HCT116 (cell line): ENCODE measurements at regions not wholly inside any gene's neighbourhood (a gene's known extent, or its start where the extent isn't known, plus 50 kb on each side); places are given as distances from the start of the nearest gene placed in this dataset.

Source experiments
- ATAC-seq: fragments of 200-7000 bp; cut with Tn5 transposase; 2 replicates; pipeline ENCODE4 v1.9.1; 2020; ENCODE audit warnings: mild to moderate bottlenecking, moderate library complexity
- BruUV-seq: library from RNA; stranded (reverse); fragments of 400-500 nt; replicated peaks from 2 replicates; lab custom pipeline; 2021; lab: Mats Ljungman, UMichigan
- CTCF ChIA-PET: fragments of 300-600 bp; sonication (Branson Sonifier 250); formaldehyde crosslinking; loops from one replicate; lab custom pipeline; 2021; ENCODE audit warnings: antibody characterized with exemption; lab: Charles Lee
- POLR2A ChIA-PET: fragments of 300-600, 350-600 bp; sonication (Branson Sonifier 250); formaldehyde crosslinking; loops from one replicate; lab custom pipeline; 2021; ENCODE audit warnings: antibody characterized with exemption; lab: Charles Lee
- RAD21 ChIA-PET, 2 experiments: fragments of 300-600 bp; sonication (Branson Sonifier 250); formaldehyde crosslinking; loops; one replicate each; lab custom pipeline; 2023; ENCODE audit warnings: low total read pairs in 2 of 2; ENCODE audit not compliant: uncharacterized antibody in 2 of 2, unreplicated experiment in 2 of 2, low non-redundant PET in 1 of 2; lab: Charles Lee
- DNase-seq: peaks from one replicate; pipeline ENCODE4 v3.0.0-alpha.2; 2010; ENCODE audit warnings: low read depth, low spot score
- H2AFZ ChIP-seq: fragments of 200-600 bp; shearing (Covaris generic), sonication (generic); 2 replicates; pipeline ENCODE4 v1.6.1; 2017; ENCODE audit warnings: low read depth, mixed run types, mixed read lengths, antibody characterized with exemption, low read length; ENCODE audit not compliant: poor library complexity, severe bottlenecking
- H3K27ac ChIP-seq: 2 replicates; pipeline ENCODE4 v1.5.1; 2012; ENCODE audit warnings: low read depth, low read length
- H3K27me3 ChIP-seq: fragments of 200-600 bp; sonication (generic); 2 replicates; pipeline ENCODE4 v1.6.1; 2016; ENCODE audit warnings: mixed run types, low read length, mixed read lengths; ENCODE audit not compliant: insufficient read depth
- H3K36me3 ChIP-seq, 2 experiments: fragments of 200-500 bp in 1 of 2; fragments of 200-600 bp in 1 of 2; sonication (Bioruptor generic) in 1 of 2; sonication (generic) in 1 of 2; 2 replicates each; pipeline versions ENCODE4 v1.5.1 to v1.6.1; 2014 to 2016; ENCODE audit warnings: low read length in 2 of 2, inconsistent platforms in 1 of 2, mixed read lengths in 1 of 2, mixed run types in 1 of 2; ENCODE audit not compliant: insufficient read depth in 2 of 2, control insufficient read depth in 1 of 2
- H3K4me1 ChIP-seq, 2 experiments: fragments of 200-600 bp in 1 of 2; sonication (generic) in 1 of 2; 2 replicates each; pipeline versions ENCODE4 v1.5.1 to v1.6.1; 2012 to 2017; ENCODE audit warnings: low read length in 2 of 2, inconsistent platforms in 1 of 2, mild to moderate bottlenecking in 1 of 2, mixed read lengths in 1 of 2, mixed run types in 1 of 2, moderate library complexity in 1 of 2; ENCODE audit not compliant: insufficient read depth in 2 of 2, control insufficient read depth in 1 of 2
- H3K4me2 ChIP-seq: fragments of 200-600 bp; sonication (generic); 2 replicates; pipeline ENCODE4 v1.6.1; 2017; ENCODE audit warnings: mixed run types, low read length, mixed read lengths
- H3K4me3 ChIP-seq, 2 experiments: fragments of 200-600 bp in 1 of 2; sonication (generic) in 1 of 2; replicated peaks in 1 of 2; 2 replicates each; pipeline ENCODE4 v1.5.1; 2011 to 2016; ENCODE audit warnings: low read length in 2 of 2, control low read depth in 1 of 2, low read depth in 1 of 2, mild to moderate bottlenecking in 1 of 2, mixed read lengths in 1 of 2, mixed run types in 1 of 2
- H3K79me2 ChIP-seq: fragments of 200-600 bp; sonication (generic); 2 replicates; pipeline ENCODE4 v1.6.1; 2017; ENCODE audit warnings: mild to moderate bottlenecking, mixed run types, low read length, moderate library complexity, mixed read lengths; ENCODE audit not compliant: insufficient read depth
- H3K9ac ChIP-seq: fragments of 200-600 bp; sonication (generic); 2 replicates; pipeline ENCODE4 v1.6.1; 2016; ENCODE audit warnings: low read length, mixed read lengths
- H3K9me2 ChIP-seq: fragments of 200-600 bp; sonication (generic), shearing (Covaris generic); 2 replicates; pipeline ENCODE4 v1.6.1; 2017; ENCODE audit warnings: mixed run types, mild to moderate bottlenecking, moderate library complexity; ENCODE audit not compliant: insufficient read depth
- H3K9me3 ChIP-seq, 2 experiments: fragments of 200-500 bp in 1 of 2; fragments of 200-600 bp in 1 of 2; sonication (Bioruptor generic) in 1 of 2; sonication (generic) in 1 of 2; 2 replicates each; pipeline ENCODE4 v1.6.1; 2014 to 2017; ENCODE audit warnings: low read length in 2 of 2, mixed read lengths in 2 of 2, inconsistent platforms in 1 of 2, low read depth in 1 of 2, mild to moderate bottlenecking in 1 of 2, mixed run types in 1 of 2, moderate library complexity in 1 of 2; ENCODE audit not compliant: control insufficient read depth in 1 of 2, insufficient read depth in 1 of 2
- H4K20me1 ChIP-seq: fragments of 200-600 bp; sonication (generic), shearing (Covaris generic); 2 replicates; pipeline ENCODE4 v1.6.1; 2017; ENCODE audit warnings: mixed run types, mild to moderate bottlenecking, moderate library complexity; ENCODE audit not compliant: insufficient read depth
- CBX3 ChIP-seq: IDR thresholded peaks from 2 replicates; pipeline ENCODE4 v1.6.1; 2012; ENCODE audit warnings: low read depth
- CTCF ChIP-seq, 3 experiments: fragments of 200-600 bp in 1 of 3; sonication (generic) in 1 of 3; IDR thresholded peaks in 2 of 3; conservative IDR thresholded peaks in 1 of 3; 2 replicates each; pipeline ENCODE4 v1.5.1; 2012 to 2017; ENCODE audit warnings: low read depth in 2 of 3, low read length in 2 of 3, antibody characterized with exemption in 1 of 3, borderline replicate concordance in 1 of 3, control low read depth in 1 of 3, mild to moderate bottlenecking in 1 of 3, mixed read lengths in 1 of 3, mixed run types in 1 of 3, moderate library complexity in 1 of 3; ENCODE audit not compliant: insufficient read depth in 1 of 3
- EGR1 ChIP-seq: IDR thresholded peaks from 2 replicates; pipeline ENCODE4 v1.6.1; 2012; ENCODE audit warnings: low read depth
- ELF1 ChIP-seq: IDR thresholded peaks from 2 replicates; pipeline ENCODE4 v1.6.1; 2012; ENCODE audit warnings: low read depth, borderline replicate concordance
- EZH2phosphoT487 ChIP-seq: fragments of 200-600 bp; IDR thresholded peaks from 2 replicates; pipeline ENCODE4 v1.6.1; 2018; ENCODE audit warnings: antibody characterized with exemption, borderline replicate concordance
- FOSL1 ChIP-seq: IDR thresholded peaks from 2 replicates; pipeline ENCODE4 v1.6.1; 2012; ENCODE audit warnings: low read depth
- JUND ChIP-seq: IDR thresholded peaks from 2 replicates; pipeline ENCODE4 v1.6.1; 2012
- MAX ChIP-seq: IDR thresholded peaks from 2 replicates; pipeline ENCODE4 v1.6.1; 2012
- POLR2A ChIP-seq: IDR thresholded peaks from 2 replicates; pipeline ENCODE4 v1.7.0; 2011; ENCODE audit warnings: borderline replicate concordance; ENCODE audit not compliant: insufficient read depth, insufficient read length; ENCODE audit errors: extremely low read depth
- POLR2AphosphoS5 ChIP-seq: IDR thresholded peaks from 2 replicates; pipeline ENCODE4 v1.6.1; 2011; ENCODE audit warnings: mild to moderate bottlenecking, low read depth, low read length, moderate library complexity
- RAD21 ChIP-seq: IDR thresholded peaks from 2 replicates; pipeline ENCODE4 v1.6.1; 2012; ENCODE audit warnings: low read depth, mild to moderate bottlenecking
- SIN3A ChIP-seq: IDR thresholded peaks from 2 replicates; pipeline ENCODE4 v1.6.1; 2012; ENCODE audit warnings: low read depth
- SP1 ChIP-seq: IDR thresholded peaks from 2 replicates; pipeline ENCODE4 v1.6.1; 2012; ENCODE audit warnings: low read depth
- TCF7L2 ChIP-seq: IDR thresholded peaks from 2 replicates; pipeline ENCODE4 v1.7.0; 2011; ENCODE audit warnings: borderline replicate concordance, inconsistent platforms; ENCODE audit not compliant: insufficient read depth, insufficient read length; ENCODE audit errors: extremely low read depth
- YY1 ChIP-seq: IDR thresholded peaks from 2 replicates; pipeline ENCODE4 v1.6.1; 2011; ENCODE audit warnings: low read length, low read depth, moderate library complexity, mild to moderate bottlenecking; ENCODE audit not compliant: insufficient replicate concordance; ENCODE audit errors: extremely low read depth
- ZFX ChIP-seq: fragments of 450-650 bp; IDR thresholded peaks from 2 replicates; pipeline ENCODE4 v1.6.1; 2017
- intact Hi-C: fragments of 100-400 bp; cut with micrococcal nuclease; formaldehyde crosslinking; loops from 2 replicates; pipeline ENCODE4 v1.10.0; 2022
- TF ChIP-seq, protein P1 (sequence below): IDR thresholded peaks from 2 replicates; pipeline ENCODE4 v1.6.1; 2012
- TF ChIP-seq, protein P2 (sequence below): IDR thresholded peaks from 2 replicates; pipeline ENCODE4 v1.6.1; 2011; ENCODE audit warnings: mild to moderate bottlenecking, low read length, moderate library complexity; ENCODE audit not compliant: insufficient replicate concordance; ENCODE audit errors: extremely low read depth
- TF ChIP-seq, protein P3 (sequence below): IDR thresholded peaks from 2 replicates; pipeline ENCODE4 v1.6.1; 2012; ENCODE audit warnings: low read depth

DNA sequence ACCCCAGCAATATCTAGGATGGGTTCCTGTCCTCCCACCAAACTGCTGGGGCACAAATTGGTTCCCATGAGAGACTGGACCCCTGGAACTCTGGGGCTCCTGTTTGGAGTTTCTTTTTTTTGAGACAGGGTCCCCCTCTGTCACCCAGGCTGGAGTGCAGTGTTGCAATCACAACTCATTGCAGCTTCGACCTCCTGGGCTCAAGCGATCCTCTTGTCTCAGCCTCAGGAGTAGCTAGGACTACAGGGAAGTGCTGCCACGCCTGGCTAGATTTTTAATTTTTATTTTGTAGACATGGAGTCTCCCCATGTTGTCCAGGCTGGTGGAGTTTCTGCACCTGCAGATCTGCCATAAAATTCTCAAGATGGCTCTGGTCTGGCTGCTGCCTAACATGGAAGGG is 56.3 kb upstream of the BRD7 start:
- no TSS peak for BruUV-seq
- no peaks in the 10 kb centered on the region for H3K36me3 ChIP-seq
- POLR2A ChIA-PET: no interaction called here
- no peak overlapping the region for H3K4me3 ChIP-seq
- RAD21 ChIA-PET: no interaction called here
- no peaks in the 10 kb centered on the region for H4K20me1 ChIP-seq
- no peaks in the 10 kb centered on the region for H3K79me2 ChIP-seq
- no peak overlapping the region for H3K9ac ChIP-seq
- H3K4me1 ChIP-seq: peaks cover 0 to 5% of the 10 kb centered on the region in 2 experiments; a peak in 1 of 4 replicates
- H3K27me3 ChIP-seq: no peaks in the 10 kb centered on the region; the same call in 1 of the 2 replicates
- no peaks in the 10 kb centered on the region for H3K9me2 ChIP-seq
- peaks cover 0 to 2% of the 10 kb centered on the region in 2 experiments; a peak in 2 of 4 replicates for H3K9me3 ChIP-seq
- ATAC-seq (no peak), DNase-seq (no peak)
- H3K27ac ChIP-seq: no peak overlapping the region
- intact Hi-C loops: no loop called here
- no peak overlapping the region for H3K4me2 ChIP-seq
- no peak overlapping the region for H2AFZ ChIP-seq
- CTCF ChIA-PET: no interaction called here
- TF ChIP-seq YY1 (no peak), FOSL1 (no peak), TCF7L2 (no peak), ELF1 (no peak), POLR2AphosphoS5 (no peak), RAD21 (no peak), SIN3A (no peak), CBX3 (no peak), JUND (no peak), EGR1 (no peak), POLR2A (no peak), MAX (no peak), EZH2phosphoT487 (no peak), CTCF (IDR thresholded peaks at IDR 0.05 in 2 of 3, conservative IDR thresholded peaks at IDR 0.05 in 1 of 3; ENCODE audit: borderline replicate concordance in 1 of 3, insufficient read depth in 1 of 3, low read depth in 2 of 3, low read length in 2 of 3) (no peak), SP1 (no peak), ZFX (no peak)
- TF ChIP-seq, protein P1, sequence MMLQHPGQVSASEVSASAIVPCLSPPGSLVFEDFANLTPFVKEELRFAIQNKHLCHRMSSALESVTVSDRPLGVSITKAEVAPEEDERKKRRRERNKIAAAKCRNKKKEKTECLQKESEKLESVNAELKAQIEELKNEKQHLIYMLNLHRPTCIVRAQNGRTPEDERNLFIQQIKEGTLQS: no peak
- TF ChIP-seq, protein P2, sequence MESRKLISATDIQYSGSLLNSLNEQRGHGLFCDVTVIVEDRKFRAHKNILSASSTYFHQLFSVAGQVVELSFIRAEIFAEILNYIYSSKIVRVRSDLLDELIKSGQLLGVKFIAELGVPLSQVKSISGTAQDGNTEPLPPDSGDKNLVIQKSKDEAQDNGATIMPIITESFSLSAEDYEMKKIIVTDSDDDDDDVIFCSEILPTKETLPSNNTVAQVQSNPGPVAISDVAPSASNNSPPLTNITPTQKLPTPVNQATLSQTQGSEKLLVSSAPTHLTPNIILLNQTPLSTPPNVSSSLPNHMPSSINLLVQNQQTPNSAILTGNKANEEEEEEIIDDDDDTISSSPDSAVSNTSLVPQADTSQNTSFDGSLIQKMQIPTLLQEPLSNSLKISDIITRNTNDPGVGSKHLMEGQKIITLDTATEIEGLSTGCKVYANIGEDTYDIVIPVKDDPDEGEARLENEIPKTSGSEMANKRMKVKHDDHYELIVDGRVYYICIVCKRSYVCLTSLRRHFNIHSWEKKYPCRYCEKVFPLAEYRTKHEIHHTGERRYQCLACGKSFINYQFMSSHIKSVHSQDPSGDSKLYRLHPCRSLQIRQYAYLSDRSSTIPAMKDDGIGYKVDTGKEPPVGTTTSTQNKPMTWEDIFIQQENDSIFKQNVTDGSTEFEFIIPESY: no peak
- TF ChIP-seq, protein P3, sequence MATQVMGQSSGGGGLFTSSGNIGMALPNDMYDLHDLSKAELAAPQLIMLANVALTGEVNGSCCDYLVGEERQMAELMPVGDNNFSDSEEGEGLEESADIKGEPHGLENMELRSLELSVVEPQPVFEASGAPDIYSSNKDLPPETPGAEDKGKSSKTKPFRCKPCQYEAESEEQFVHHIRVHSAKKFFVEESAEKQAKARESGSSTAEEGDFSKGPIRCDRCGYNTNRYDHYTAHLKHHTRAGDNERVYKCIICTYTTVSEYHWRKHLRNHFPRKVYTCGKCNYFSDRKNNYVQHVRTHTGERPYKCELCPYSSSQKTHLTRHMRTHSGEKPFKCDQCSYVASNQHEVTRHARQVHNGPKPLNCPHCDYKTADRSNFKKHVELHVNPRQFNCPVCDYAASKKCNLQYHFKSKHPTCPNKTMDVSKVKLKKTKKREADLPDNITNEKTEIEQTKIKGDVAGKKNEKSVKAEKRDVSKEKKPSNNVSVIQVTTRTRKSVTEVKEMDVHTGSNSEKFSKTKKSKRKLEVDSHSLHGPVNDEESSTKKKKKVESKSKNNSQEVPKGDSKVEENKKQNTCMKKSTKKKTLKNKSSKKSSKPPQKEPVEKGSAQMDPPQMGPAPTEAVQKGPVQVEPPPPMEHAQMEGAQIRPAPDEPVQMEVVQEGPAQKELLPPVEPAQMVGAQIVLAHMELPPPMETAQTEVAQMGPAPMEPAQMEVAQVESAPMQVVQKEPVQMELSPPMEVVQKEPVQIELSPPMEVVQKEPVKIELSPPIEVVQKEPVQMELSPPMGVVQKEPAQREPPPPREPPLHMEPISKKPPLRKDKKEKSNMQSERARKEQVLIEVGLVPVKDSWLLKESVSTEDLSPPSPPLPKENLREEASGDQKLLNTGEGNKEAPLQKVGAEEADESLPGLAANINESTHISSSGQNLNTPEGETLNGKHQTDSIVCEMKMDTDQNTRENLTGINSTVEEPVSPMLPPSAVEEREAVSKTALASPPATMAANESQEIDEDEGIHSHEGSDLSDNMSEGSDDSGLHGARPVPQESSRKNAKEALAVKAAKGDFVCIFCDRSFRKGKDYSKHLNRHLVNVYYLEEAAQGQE: no peak
